Glutamatergic neuron (in vitro differentiated cells): ENCODE measurements at regions not wholly inside any gene's neighbourhood (a gene's known extent, or its start where the extent isn't known, plus 50 kb on each side); places are given as distances from the start of the nearest gene placed in this dataset.

Source experiments
- DNase-seq: peaks from one replicate; pipeline ENCODE4 v3.0.0; 2022
- H3K27ac Mint-ChIP-seq: one replicate; pipeline ENCODE4 v1.8.0; 2020; ENCODE audit warnings: mild to moderate bottlenecking, mixed read lengths, inconsistent platforms; ENCODE audit not compliant: unreplicated experiment
- H3K27me3 Mint-ChIP-seq: one replicate; pipeline ENCODE4 v1.8.0; 2020; ENCODE audit warnings: mild to moderate bottlenecking, moderate library complexity, mixed read lengths, inconsistent platforms; ENCODE audit not compliant: unreplicated experiment
- H3K36me3 Mint-ChIP-seq: one replicate; pipeline ENCODE4 v1.8.0; 2020; ENCODE audit warnings: mild to moderate bottlenecking, mixed read lengths, inconsistent platforms; ENCODE audit not compliant: unreplicated experiment
- H3K4me1 Mint-ChIP-seq: one replicate; pipeline ENCODE4 v1.8.0; 2020; ENCODE audit warnings: mild to moderate bottlenecking, low read depth, mixed read lengths, inconsistent platforms; ENCODE audit not compliant: unreplicated experiment
- H3K4me3 Mint-ChIP-seq: one replicate; pipeline ENCODE4 v1.8.0; 2020; ENCODE audit warnings: mild to moderate bottlenecking, mixed read lengths, inconsistent platforms; ENCODE audit not compliant: unreplicated experiment
- H3K9me3 Mint-ChIP-seq: one replicate; pipeline ENCODE4 v1.8.0; 2020; ENCODE audit warnings: mild to moderate bottlenecking, moderate library complexity, mixed read lengths, inconsistent platforms; ENCODE audit not compliant: unreplicated experiment
- TF ChIP-seq, protein P1 (sequence below): fragments of 200-600 bp; sonication (generic); IDR thresholded peaks from one replicate; pipeline ENCODE4 v1.5.0; 2021; ENCODE audit not compliant: partially characterized antibody, unreplicated experiment

- DNase-seq = no peak
- no peak overlapping the region for H3K27ac Mint-ChIP-seq
- TF ChIP-seq, protein P1, sequence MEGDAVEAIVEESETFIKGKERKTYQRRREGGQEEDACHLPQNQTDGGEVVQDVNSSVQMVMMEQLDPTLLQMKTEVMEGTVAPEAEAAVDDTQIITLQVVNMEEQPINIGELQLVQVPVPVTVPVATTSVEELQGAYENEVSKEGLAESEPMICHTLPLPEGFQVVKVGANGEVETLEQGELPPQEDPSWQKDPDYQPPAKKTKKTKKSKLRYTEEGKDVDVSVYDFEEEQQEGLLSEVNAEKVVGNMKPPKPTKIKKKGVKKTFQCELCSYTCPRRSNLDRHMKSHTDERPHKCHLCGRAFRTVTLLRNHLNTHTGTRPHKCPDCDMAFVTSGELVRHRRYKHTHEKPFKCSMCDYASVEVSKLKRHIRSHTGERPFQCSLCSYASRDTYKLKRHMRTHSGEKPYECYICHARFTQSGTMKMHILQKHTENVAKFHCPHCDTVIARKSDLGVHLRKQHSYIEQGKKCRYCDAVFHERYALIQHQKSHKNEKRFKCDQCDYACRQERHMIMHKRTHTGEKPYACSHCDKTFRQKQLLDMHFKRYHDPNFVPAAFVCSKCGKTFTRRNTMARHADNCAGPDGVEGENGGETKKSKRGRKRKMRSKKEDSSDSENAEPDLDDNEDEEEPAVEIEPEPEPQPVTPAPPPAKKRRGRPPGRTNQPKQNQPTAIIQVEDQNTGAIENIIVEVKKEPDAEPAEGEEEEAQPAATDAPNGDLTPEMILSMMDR = no peak
- no peaks in the 10 kb centered on the region for H3K36me3 Mint-ChIP-seq
- H3K9me3 Mint-ChIP-seq = no peaks in the 10 kb centered on the region
- H3K4me1 Mint-ChIP-seq = no peaks in the 10 kb centered on the region
- H3K4me3 Mint-ChIP-seq = no peak overlapping the region
- peaks cover 3% of the 10 kb centered on the region for H3K27me3 Mint-ChIP-seq
Measured at GRCh38 chr12:107459641-107460040, 226.0 kb upstream of the PWP1 start.

GRCh38 chr12:107461222-107461975 is 224.2 kb upstream of the PWP1 start:
- Mint-ChIP-seq H3K27ac (no peak overlapping the region), H3K36me3 (no peaks in the 10 kb centered on the region), H3K4me1 (peaks cover 3% of the 10 kb centered on the region), H3K27me3 (peaks cover 3% of the 10 kb centered on the region), H3K4me3 (no peak overlapping the region), H3K9me3 (no peaks in the 10 kb centered on the region)
- TF ChIP-seq, protein P1 = no peak
- DNase-seq = no peak

- DNase-seq = no peak
- peaks cover 3% of the 10 kb centered on the region for H3K27me3 Mint-ChIP-seq
- H3K27ac Mint-ChIP-seq = no peak overlapping the region
- H3K9me3 Mint-ChIP-seq = no peaks in the 10 kb centered on the region
- H3K4me1 Mint-ChIP-seq = peaks cover 3% of the 10 kb centered on the region
- TF ChIP-seq, protein P1 = no peak
- H3K4me3 Mint-ChIP-seq = no peak overlapping the region
- H3K36me3 Mint-ChIP-seq = no peaks in the 10 kb centered on the region
Measured at GRCh38 chr12:107462428-107463332, 222.9 kb upstream of the PWP1 start.

DNA sequence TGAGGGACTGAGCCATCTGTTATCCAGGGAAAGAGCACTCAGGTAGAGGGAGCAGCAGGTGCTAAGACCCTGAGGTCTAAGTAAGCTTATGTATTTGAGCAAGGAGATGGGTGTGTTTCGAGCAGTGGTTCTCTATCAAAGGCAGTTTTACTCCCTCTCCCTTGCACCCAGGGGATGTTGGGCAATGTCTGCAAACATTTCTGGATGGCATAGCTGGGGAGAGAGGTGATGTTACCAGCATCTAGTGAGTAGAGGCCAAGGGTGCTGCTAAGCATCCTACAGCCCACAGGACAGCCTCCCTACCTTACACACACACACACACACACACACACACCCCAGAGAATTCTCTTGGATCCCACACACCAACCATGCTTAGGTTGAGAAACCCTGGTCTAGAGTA is 221.0 kb upstream of the PWP1 start:
- no peaks in the 10 kb centered on the region for H3K36me3 Mint-ChIP-seq
- H3K27ac Mint-ChIP-seq = no peak overlapping the region
- no peak overlapping the region for H3K4me3 Mint-ChIP-seq
- H3K27me3 Mint-ChIP-seq = peaks cover 3% of the 10 kb centered on the region
- peaks cover 3% of the 10 kb centered on the region for H3K4me1 Mint-ChIP-seq
- no peak for DNase-seq
- H3K9me3 Mint-ChIP-seq = no peaks in the 10 kb centered on the region
- TF ChIP-seq, protein P1 = no peak

GRCh38 chr12:107465625-107466024 is 220.0 kb upstream of the PWP1 start:
- H3K27me3 Mint-ChIP-seq = peaks cover 3% of the 10 kb centered on the region
- no peak overlapping the region for H3K4me3 Mint-ChIP-seq
- no peak for DNase-seq
- no peaks in the 10 kb centered on the region for H3K36me3 Mint-ChIP-seq
- TF ChIP-seq, protein P1 = no peak
- H3K9me3 Mint-ChIP-seq = no peaks in the 10 kb centered on the region
- peaks cover 3% of the 10 kb centered on the region for H3K4me1 Mint-ChIP-seq
- H3K27ac Mint-ChIP-seq = no peak overlapping the region
